ENCODE measurements at regions not wholly inside any gene's neighbourhood (a gene's known extent, or its start where the extent isn't known, plus 50 kb on each side); places are given as distances from the start of the nearest gene placed in this dataset.

- TF ChIP-seq CTCF (IDR thresholded peaks at IDR 0.05; ENCODE audit: extremely low read depth, missing control alignments): no peak
- no peak for DNase-seq (ENCODE audit: low spot score)
Measured at GRCh38 chr6:105763866-105764265, 322.3 kb upstream of the PRDM1 start.

- no peak for TF ChIP-seq CTCF (IDR thresholded peaks at IDR 0.05; ENCODE audit: extremely low read depth, missing control alignments)
- no peak for DNase-seq (ENCODE audit: low spot score)
Measured at GRCh38 chr6:105760746-105761145, 325.4 kb upstream of the PRDM1 start.

- no peak for DNase-seq (ENCODE audit: low spot score)
- TF ChIP-seq CTCF (IDR thresholded peaks at IDR 0.05; ENCODE audit: extremely low read depth, missing control alignments): no peak
Measured at GRCh38 chr6:105759946-105760345, 326.2 kb upstream of the PRDM1 start.

- TF ChIP-seq CTCF (IDR thresholded peaks at IDR 0.05; ENCODE audit: extremely low read depth, missing control alignments): no peak
- no peak for DNase-seq (ENCODE audit: low spot score)
Measured at GRCh38 chr6:105759015-105759414, 327.1 kb upstream of the PRDM1 start.

GRCh38 chr6:105757512-105758200, 328.5 kb upstream of the PRDM1 start:
- no peak for TF ChIP-seq CTCF (IDR thresholded peaks at IDR 0.05; ENCODE audit: extremely low read depth, missing control alignments)
- peak; percentile 48 for DNase-seq (ENCODE audit: low spot score)

- no peak for TF ChIP-seq CTCF (IDR thresholded peaks at IDR 0.05; ENCODE audit: extremely low read depth, missing control alignments)
- DNase-seq (ENCODE audit: low spot score): no peak
Measured at GRCh38 chr6:105755885-105756284, 330.3 kb upstream of the PRDM1 start.

GRCh38 chr6:105753620-105754211, 332.4 kb upstream of the PRDM1 start:
- DNase-seq (ENCODE audit: low spot score): no peak
- TF ChIP-seq CTCF (IDR thresholded peaks at IDR 0.05; ENCODE audit: extremely low read depth, missing control alignments): no peak
